Keratinocyte (primary cell): ENCODE measurements at regions not wholly inside any gene's neighbourhood (a gene's known extent, or its start where the extent isn't known, plus 50 kb on each side); places are given as distances from the start of the nearest gene placed in this dataset.

Experiments used
- CTCF ChIP-seq, 3 experiments: IDR thresholded peaks in 1 of 3; conservative IDR thresholded peaks in 1 of 3; optimal IDR thresholded peaks in 1 of 3; 2 replicates in 2 of 3; 3 replicates in 1 of 3; pipeline versions ENCODE3 to v1.5.1; 2011; ENCODE audit warnings: low read length in 3 of 3, mild to moderate bottlenecking in 3 of 3, moderate library complexity in 2 of 3, control low read depth in 1 of 3, inconsistent platforms in 1 of 3; ENCODE audit not compliant: insufficient read depth in 2 of 3; ENCODE audit errors: extremely low read depth in 1 of 3
- EZH2 ChIP-seq: IDR thresholded peaks from one replicate; pipeline ENCODE4 v1.6.1; 2012; ENCODE audit warnings: inconsistent platforms, mild to moderate bottlenecking, low read length, moderate library complexity

DNA sequence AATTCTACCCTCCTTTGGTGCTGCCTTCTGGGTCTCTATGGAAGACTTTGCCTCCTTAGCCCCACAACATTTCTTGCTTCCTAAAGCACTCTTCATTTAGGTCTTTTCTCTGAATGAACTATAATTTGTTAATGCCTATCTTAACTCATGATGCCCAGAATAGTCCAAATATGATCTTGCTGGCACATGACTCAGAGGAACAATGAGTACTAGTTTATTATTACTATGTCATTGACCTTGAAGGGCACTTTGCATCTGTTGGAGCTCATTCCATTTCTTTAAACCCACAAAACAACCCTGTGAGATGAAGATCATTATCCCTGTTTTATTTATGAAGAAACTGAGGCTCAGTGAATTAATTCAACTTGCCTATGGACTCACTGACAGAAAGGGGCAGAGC, 320.2 kb upstream of the PLET1 start:
- TF ChIP-seq CTCF (optimal IDR thresholded peaks at IDR 0.05 in 1 of 3, IDR thresholded peaks at IDR 0.05 in 1 of 3, conservative IDR thresholded peaks at IDR 0.05 in 1 of 3; ENCODE audit: extremely low read depth in 1 of 3, insufficient read depth in 2 of 3, low read length in 3 of 3) (no peak), EZH2 (no peak)
